Nephron progenitor cell (in vitro differentiated cells): ENCODE measurements at regions not wholly inside any gene's neighbourhood (a gene's known extent, or its start where the extent isn't known, plus 50 kb on each side); places are given as distances from the start of the nearest gene placed in this dataset.

Experiments used
- DNase-seq: peaks from one replicate; pipeline ENCODE4 v3.0.0; 2021
- H3K27ac Mint-ChIP-seq: 2 replicates; pipeline ENCODE4 v1.8.0; 2021; ENCODE audit warnings: mild to moderate bottlenecking, moderate library complexity, mixed read lengths
- H3K27me3 Mint-ChIP-seq: 2 replicates; pipeline ENCODE4 v1.8.0; 2021; ENCODE audit warnings: mild to moderate bottlenecking, low read depth, mixed read lengths; ENCODE audit not compliant: poor library complexity
- H3K36me3 Mint-ChIP-seq: 2 replicates; pipeline ENCODE4 v1.8.0; 2021; ENCODE audit warnings: low read depth, mixed read lengths
- H3K4me1 Mint-ChIP-seq: 2 replicates; pipeline ENCODE4 v1.8.0; 2021; ENCODE audit warnings: mixed read lengths
- H3K4me3 Mint-ChIP-seq: 2 replicates; pipeline ENCODE4 v1.8.0; 2021; ENCODE audit warnings: mild to moderate bottlenecking, moderate library complexity, mixed read lengths
- H3K9me3 Mint-ChIP-seq: 2 replicates; pipeline ENCODE4 v1.8.0; 2021; ENCODE audit warnings: mild to moderate bottlenecking, moderate library complexity, mixed read lengths
- TF ChIP-seq, protein P1 (sequence below): fragments of 200-600 bp; sonication (generic); IDR thresholded peaks from 2 replicates; pipeline ENCODE4 v1.5.0; 2021; ENCODE audit warnings: antibody characterized with exemption

DNA sequence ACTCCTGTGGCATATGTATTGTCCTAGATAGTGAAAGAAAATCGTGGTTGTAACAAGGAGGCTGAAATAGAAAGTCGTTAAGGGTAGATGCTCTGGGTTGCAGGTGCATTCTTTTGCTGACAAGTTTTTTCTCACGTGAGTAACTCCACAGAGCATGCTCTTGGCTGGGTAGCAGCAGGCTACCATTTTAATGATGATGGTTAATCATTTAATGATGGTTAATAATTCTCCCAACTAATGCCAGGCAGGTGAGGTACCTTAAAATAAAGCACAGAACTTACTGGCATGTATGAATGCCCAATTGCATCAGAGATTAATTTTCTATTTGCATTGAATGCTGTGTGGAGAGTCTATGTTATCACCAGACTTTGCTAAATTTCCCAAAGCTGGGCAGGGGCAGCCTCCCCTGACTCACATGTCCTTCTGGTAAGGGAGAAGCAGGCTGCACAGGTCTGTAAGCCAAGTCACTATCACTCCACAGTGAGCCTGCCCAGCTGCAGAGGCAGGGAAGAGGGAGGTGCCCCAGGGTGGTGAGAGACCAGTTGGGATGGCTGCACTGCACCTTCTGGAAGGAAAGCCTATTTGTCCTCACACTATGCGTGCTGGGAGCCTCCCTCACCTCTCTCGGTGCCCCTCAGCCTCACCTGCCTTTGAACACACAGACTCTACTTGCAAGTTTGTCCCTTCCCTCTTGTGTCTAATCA, 287.0 kb upstream of the IGFBP3 start:
- H3K27ac Mint-ChIP-seq: no peak overlapping the region
- DNase-seq: no peak
- TF ChIP-seq, protein P1, sequence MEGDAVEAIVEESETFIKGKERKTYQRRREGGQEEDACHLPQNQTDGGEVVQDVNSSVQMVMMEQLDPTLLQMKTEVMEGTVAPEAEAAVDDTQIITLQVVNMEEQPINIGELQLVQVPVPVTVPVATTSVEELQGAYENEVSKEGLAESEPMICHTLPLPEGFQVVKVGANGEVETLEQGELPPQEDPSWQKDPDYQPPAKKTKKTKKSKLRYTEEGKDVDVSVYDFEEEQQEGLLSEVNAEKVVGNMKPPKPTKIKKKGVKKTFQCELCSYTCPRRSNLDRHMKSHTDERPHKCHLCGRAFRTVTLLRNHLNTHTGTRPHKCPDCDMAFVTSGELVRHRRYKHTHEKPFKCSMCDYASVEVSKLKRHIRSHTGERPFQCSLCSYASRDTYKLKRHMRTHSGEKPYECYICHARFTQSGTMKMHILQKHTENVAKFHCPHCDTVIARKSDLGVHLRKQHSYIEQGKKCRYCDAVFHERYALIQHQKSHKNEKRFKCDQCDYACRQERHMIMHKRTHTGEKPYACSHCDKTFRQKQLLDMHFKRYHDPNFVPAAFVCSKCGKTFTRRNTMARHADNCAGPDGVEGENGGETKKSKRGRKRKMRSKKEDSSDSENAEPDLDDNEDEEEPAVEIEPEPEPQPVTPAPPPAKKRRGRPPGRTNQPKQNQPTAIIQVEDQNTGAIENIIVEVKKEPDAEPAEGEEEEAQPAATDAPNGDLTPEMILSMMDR: no peak
- peaks cover 28% of the 10 kb centered on the region for H3K4me1 Mint-ChIP-seq
- H3K36me3 Mint-ChIP-seq: no peaks in the 10 kb centered on the region
- H3K9me3 Mint-ChIP-seq: no peaks in the 10 kb centered on the region
- H3K4me3 Mint-ChIP-seq: no peak overlapping the region
- H3K27me3 Mint-ChIP-seq: peaks cover 8% of the 10 kb centered on the region

DNA sequence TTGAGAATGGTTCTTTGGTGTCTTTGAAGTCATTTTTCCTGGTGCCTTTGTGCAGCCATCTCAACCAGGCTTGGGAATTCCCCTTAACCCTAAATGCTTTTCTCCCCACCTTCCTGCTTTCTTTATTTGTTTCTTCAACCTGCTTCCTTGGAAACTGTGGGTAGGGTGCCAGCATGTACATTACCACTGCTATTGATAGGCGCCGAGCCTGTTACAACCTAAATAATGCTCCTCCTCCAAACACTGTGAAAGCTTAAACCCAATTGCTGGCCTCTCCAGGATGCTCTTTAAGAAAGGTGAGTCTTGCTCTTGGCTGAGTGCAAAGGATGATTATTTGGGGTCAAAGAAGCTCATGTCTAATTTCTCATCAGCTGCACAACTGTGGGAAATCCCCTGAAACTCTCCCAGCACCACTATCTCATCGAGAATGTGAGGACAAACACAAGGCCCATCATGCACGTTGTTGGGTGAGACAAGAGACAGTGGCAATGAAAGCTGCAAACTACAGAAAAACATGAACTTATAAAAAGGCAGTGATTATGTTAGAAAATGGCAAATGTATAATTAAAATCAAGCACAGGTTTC, 285.5 kb upstream of the IGFBP3 start:
- TF ChIP-seq, protein P1: no peak
- Mint-ChIP-seq H3K4me3 (no peak overlapping the region), H3K27me3 (peaks cover 8% of the 10 kb centered on the region), H3K36me3 (no peaks in the 10 kb centered on the region), H3K4me1 (peaks cover 35% of the 10 kb centered on the region), H3K27ac (peak overlapping the region; percentile 21), H3K9me3 (no peaks in the 10 kb centered on the region)
- no peak for DNase-seq

DNA sequence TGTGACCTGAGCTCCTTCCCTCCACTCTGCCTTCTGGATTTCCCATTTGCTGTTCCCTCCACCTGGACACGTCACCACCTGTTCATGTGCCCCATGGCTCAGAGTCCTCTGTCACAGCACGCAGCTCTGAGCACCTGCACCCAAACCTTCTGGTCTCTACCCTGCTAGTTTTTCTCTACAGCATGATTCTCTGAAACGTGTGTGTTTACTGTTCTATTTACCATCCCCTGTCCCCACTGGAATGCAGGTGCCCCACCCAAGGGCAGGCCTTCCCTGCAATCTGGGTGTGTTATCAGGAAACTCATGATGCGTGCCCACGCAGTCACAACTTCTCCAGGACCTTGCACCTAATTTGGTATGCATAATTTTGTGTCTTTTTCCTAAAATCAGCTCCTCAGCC, 284.4 kb upstream of the IGFBP3 start:
- TF ChIP-seq, protein P1: no peak
- Mint-ChIP-seq H3K4me1 (peaks cover 30% of the 10 kb centered on the region), H3K9me3 (no peaks in the 10 kb centered on the region), H3K27ac (no peak overlapping the region), H3K36me3 (no peaks in the 10 kb centered on the region), H3K27me3 (peaks cover 8% of the 10 kb centered on the region), H3K4me3 (no peak overlapping the region)
- no peak for DNase-seq

DNA sequence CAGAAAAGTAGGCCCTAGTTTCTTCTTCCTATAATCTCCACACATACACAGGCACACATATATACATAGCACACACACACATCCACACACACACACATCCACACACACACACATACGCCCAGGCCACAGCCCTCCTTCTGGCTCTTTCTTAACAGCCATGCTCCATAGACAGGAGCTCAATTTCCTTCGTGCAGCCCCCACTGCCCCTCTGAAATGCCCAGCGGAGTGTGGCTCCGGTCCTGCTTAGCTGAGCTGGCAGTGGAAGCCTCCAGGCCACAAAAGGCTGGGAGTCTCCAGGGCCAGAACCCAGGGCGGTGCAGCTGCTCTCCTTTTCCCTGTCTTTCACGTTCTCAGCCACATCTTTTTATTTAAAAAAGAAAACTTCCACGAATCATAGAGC, 282.9 kb upstream of the IGFBP3 start:
- no peak overlapping the region for H3K4me3 Mint-ChIP-seq
- peak overlapping the region; percentile 82 for H3K27ac Mint-ChIP-seq
- H3K36me3 Mint-ChIP-seq: no peaks in the 10 kb centered on the region
- peaks cover 18% of the 10 kb centered on the region for H3K4me1 Mint-ChIP-seq
- no peaks in the 10 kb centered on the region for H3K9me3 Mint-ChIP-seq
- H3K27me3 Mint-ChIP-seq: peaks cover 8% of the 10 kb centered on the region
- DNase-seq: no peak
- TF ChIP-seq, protein P1: no peak

DNA sequence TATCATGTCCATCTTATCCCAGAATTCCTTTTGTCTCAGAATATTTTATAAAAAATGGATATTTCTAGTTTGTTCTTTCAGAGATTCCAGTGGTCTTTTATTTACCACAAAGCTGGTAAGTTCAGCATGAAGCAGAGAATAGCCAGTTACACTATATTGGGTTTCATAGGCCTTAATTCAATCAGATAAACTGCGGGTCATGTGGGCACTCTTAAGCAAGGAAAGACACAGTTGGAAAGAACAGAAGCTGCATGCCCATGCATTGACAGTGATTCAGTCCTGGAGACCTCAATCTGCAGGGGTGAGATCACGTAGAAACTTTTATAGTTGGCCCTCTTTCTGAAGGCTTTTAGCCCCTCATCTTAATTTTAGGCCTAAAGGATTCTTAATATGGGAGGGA, 281.3 kb upstream of the IGFBP3 start:
- peaks cover 24% of the 10 kb centered on the region for H3K4me1 Mint-ChIP-seq
- no peak for DNase-seq
- H3K27ac Mint-ChIP-seq: no peak overlapping the region
- H3K27me3 Mint-ChIP-seq: peaks cover 5% of the 10 kb centered on the region
- no peak overlapping the region for H3K4me3 Mint-ChIP-seq
- H3K36me3 Mint-ChIP-seq: no peaks in the 10 kb centered on the region
- TF ChIP-seq, protein P1: no peak
- H3K9me3 Mint-ChIP-seq: no peaks in the 10 kb centered on the region

DNA sequence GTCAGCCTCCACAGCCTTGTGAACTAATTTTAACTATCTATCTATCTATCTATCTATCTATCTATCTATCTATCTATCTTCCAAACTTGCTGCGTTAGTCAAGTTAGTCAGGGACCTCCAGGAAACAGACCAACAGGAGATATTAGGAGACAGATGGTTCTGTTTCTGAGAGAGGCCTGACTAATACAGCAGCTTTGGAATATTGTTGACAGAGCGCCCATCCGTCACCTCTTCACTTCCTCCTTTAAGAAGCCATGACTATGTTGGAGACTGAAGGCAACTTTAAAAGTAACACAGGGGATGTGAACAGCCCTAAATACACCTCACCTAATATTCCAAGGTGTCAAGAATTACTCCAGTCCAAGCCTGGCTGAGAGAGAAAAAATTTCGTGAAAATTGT, 280.9 kb upstream of the IGFBP3 start:
- peaks cover 7% of the 10 kb centered on the region for H3K27me3 Mint-ChIP-seq
- no peaks in the 10 kb centered on the region for H3K9me3 Mint-ChIP-seq

More for the DNA sequence above, 280.9 kb upstream of the IGFBP3 start:
- no peak overlapping the region for H3K4me3 Mint-ChIP-seq
- TF ChIP-seq, protein P1: no peak
- H3K36me3 Mint-ChIP-seq: no peaks in the 10 kb centered on the region
- peaks cover 24% of the 10 kb centered on the region for H3K4me1 Mint-ChIP-seq
- no peak for DNase-seq
- no peak overlapping the region for H3K27ac Mint-ChIP-seq
